T-helper 1 cell treated with Interleukin-12 subunit alpha and Interleukin-12 subunit beta and Interleukin-4 antibody, amounts not matched to agents 30 ng/mL and 1 ng/mL, for 36 hours (primary cell): ENCODE measurements at regions not wholly inside any gene's neighbourhood (a gene's known extent, or its start where the extent isn't known, plus 50 kb on each side); places are given as distances from the start of the nearest gene placed in this dataset.
"Not testable (repeated sequence)": the region's sequence is repeated elsewhere in the genome, so short reads cannot be mapped to it uniquely, and the experiment has no call there.

ENCODE experiments used
- intact Hi-C: fragments of 100-400 bp; cut with micrococcal nuclease; formaldehyde crosslinking; loops from one replicate; pipeline ENCODE4 v1.15.1; 2024

GRCh38 chr5:163259495-163259894 lies 177.9 kb upstream of the CCNG1 start:
- intact Hi-C loops: no loop called here

- intact Hi-C loops: no loop called here
Observed at GRCh38 chr5:163260471-163260870, 176.9 kb upstream of the CCNG1 start.

DNA sequence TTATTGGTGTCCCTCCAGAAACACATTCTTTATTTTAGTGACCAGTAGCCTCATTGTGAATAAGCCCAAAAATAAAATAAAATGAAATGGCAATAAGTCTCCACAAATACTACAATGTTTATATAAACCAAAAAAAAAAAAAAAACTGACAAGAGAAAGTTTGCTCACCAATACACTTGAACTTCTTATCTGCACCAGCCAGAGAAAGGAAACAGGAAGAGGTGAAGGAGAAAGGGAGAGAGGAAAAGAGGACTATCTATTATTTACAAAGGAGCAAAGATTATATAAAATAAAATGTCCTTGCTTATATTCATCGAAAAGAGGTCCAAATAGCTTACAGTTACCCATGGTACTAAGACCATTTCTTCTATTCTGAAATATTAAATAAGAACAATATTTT lies 176.4 kb upstream of the CCNG1 start:
- intact Hi-C loops: no loop called here

GRCh38 chr5:163261647-163262269 lies 175.6 kb upstream of the CCNG1 start:
- intact Hi-C loops: no loop called here

DNA sequence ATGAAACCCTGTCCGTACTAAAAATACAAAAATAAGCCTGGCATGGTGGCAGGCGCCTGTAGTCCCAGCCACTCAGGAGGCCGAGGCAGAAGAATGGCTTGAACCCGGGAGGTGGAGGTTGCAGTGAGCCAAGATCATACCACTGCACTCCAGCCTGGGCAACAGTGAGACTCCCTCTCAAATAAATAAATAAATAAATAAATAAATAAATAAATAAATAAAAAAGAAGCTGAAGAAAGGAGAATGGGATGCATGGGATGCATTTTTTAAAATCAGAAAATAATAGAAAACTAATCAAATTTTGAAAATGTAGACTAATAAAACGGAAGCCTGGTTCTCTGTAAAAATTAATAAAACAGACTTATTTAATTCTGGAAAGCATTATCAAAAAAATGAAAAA lies 171.1 kb upstream of the CCNG1 start:
- intact Hi-C loops: not testable (repeated sequence)

DNA sequence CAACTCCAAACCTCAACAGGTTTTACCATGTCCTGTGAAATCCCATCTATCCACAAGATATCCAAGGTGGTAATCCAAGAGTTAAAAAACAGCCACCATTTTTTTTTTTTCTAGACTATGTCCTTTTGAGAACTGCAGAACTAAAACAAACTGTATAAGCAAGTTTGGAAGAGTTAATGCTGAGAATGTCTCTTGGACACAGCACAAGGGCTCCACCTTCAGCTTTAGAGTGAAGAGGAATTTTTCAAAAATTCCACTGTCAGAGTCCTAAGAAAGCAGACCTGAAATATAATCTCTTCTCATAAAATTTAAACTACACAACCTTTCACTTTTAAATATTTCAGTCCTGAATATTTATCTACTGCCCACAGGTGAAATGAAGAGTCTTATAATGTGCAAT lies 167.8 kb upstream of the CCNG1 start:
- intact Hi-C loops: no loop called here

DNA sequence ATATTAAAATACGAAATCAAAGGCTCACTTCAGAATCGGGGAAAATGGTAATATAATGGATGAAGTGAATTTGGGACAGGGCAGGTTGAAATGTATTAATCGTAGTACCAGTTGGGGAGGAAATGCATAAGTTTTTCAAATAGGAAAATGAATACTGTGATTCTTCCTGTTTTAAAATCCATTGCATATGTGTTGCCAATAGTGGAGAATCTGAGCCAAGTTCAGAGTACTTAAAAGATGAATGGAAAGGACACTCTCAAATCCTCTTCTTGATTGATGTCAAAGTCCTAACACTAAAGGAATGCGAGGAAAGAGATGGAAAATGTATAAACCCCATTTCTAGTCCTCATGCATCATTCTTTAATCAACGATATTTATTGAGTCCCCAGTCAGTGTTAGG lies 160.9 kb upstream of the CCNG1 start:
- intact Hi-C loops: no loop called here

DNA sequence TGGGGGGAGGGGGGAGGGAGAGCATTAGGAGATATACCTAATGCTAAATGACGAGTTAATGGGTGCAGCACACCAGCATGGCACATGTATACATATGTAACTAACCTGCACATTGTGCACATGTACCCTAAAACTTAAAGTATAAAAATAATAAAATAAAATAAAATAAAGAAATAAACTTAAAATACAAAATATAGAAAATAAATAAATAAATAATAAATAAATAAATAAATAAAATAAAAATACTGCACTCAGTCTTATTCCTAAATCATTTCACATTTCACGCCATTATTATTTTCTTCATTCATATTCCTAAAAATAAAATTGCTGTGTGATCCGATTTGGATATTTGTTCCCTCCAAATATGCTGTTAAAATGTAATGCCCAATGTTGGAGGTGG lies 156.5 kb upstream of the CCNG1 start:
- intact Hi-C loops: not testable (repeated sequence)

- intact Hi-C loops: no loop called here
Observed at GRCh38 chr5:163281512-163281911, 155.9 kb upstream of the CCNG1 start.

- intact Hi-C loops: no loop called here
Observed at GRCh38 chr5:163293836-163294235, 143.6 kb upstream of the CCNG1 start.

DNA sequence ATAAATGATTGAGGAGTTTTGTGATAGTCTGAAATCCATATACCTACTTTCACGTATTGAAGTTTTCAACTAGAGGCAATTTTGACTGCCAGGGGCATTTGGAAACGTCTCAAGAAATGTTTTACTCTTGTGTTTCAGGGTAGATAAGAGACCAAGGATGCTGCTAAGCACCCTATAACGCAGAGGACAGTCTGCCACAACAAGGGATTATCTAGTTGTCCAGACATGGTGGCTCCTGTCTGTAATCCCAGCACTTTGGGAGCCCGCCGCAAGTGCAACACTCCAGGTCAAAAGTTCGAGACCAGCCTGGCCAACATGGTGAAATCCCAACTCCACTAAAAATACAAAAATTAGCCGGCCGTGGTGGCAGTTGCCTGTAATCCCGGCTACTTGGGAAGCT lies 133.7 kb upstream of the CCNG1 start:
- intact Hi-C loops: no loop called here

DNA sequence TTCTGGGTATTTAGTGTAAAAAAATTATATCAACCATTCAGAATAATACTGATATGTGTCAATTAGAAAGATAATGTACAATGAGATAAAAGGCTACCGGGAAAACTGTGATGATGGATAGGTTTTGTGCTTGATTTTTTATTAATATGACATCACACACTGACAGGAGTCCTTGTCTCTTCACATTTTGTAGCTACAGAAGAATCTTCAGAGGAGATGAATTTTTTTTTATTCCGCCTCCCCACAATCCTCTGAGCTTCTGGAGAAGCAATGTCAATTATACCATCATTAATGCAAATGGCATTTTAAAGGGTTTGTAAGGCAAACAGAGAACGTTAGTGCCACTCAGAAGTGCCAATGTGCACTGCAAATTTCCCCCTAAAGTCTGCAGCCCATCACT lies 131.7 kb upstream of the CCNG1 start:
- intact Hi-C loops: loop anchor here (1.0 kb wide), 2 partner anchors 42 to 103 kb away; no protein-coding TSS in a partner anchor

DNA sequence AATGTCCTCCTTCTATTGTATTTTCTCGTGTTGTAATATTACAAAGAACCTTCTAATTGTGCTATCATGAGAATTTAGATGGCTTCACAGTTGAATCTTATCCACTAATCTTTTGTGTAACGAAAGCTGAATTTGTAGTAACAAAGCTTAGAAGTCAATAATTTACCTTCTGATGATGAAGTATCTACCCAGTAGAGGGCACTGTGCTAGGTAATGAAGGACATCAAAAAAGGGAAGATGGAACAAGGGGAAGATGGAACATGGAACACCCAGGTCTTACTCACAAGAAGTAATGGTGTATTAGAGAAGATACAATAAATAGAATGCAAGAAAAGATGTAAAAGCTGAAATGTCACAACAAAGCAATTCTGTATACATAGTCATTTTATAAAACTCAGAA lies 131.0 kb upstream of the CCNG1 start:
- intact Hi-C loops: loop anchor here (1.0 kb wide), 2 partner anchors 41 to 102 kb away; no protein-coding TSS in a partner anchor

GRCh38 chr5:163309914-163310313 lies 127.5 kb upstream of the CCNG1 start:
- intact Hi-C loops: no loop called here

DNA sequence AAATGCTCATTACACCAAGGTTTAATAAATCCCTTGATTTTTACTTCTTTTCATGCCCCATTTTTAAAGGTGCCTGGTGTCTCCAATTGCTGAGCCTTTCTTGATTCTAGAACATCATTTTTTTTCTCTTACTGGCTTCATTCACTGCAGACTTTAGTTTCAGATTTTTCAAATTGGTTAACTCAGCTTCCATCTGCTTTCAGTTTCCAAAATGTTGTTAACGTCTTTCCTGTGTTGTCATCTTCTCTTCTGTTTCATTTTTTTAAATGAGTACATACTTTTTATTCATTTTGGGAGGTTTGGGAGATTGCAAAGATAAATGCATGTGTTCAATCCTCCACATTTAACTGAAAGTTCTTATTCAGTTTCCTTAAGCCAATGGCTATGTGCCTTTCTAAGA lies 126.4 kb upstream of the CCNG1 start:
- intact Hi-C loops: no loop called here

DNA sequence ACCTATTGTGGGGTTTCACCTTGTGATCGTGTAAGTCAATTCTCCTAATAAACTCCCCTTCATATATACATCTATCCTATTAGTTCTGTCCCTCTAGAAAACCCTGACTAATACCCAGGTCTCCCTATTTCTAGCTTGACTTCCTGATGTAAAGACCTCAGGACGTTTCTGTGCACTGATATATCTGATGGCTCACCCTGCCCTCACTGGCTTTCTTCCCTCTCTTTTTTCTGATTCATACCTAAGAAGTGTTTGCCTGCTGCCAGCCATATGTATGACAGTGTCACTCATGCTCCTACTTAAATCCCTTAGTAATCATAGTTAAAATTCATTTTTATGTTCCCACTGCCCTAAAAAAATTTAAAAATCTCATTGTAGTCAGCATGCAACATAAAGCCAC lies 124.8 kb upstream of the CCNG1 start:
- intact Hi-C loops: no loop called here

DNA sequence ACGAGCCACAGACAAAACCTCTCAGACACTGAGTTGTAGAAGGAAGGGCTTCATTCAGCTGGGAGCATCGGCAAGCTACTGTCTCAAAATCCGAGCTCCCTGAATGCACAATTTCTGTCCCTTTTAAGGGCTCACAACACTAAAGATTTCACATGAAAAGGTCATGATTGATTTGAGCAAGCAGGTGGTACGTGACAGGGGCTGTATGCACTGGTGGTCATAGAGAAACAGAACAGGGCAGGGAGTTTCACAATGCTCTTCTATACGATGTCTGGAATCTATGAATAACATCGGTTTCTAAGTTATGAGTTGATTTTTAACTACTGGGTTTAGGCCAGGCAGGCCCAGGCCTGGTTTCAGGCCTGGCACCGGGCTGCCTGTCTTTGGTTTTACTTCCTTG lies 124.3 kb upstream of the CCNG1 start:
- intact Hi-C loops: not testable (repeated sequence)

GRCh38 chr5:163316374-163316773 lies 121.0 kb upstream of the CCNG1 start:
- intact Hi-C loops: not testable (repeated sequence)

GRCh38 chr5:163318707-163319106 lies 118.7 kb upstream of the CCNG1 start:
- intact Hi-C loops: no loop called here

- intact Hi-C loops: no loop called here
Observed at GRCh38 chr5:163321511-163321910, 115.9 kb upstream of the CCNG1 start.

GRCh38 chr5:163330723-163331668 lies 106.4 kb upstream of the CCNG1 start:
- intact Hi-C loops: no loop called here

GRCh38 chr5:163336074-163336473 lies 101.3 kb upstream of the CCNG1 start:
- intact Hi-C loops: not testable (repeated sequence)

DNA sequence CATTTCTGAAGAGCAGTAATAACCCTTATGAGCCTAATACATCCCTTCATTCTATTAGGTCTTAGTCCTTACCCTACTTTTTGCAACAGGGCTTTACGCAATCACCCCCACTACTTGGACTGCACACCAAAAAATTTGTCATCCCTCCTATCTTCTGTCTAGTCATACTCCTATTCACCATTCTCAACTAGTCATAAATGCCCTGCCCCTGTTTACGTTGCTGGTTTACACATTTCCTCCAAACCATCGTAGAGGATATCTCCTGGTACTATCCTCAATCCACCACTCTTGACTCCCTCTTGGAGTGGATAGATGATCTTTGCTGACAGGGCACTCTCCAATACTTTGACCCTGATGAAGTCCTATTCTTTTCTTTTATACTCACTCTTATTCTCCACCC lies 98.2 kb upstream of the CCNG1 start:
- intact Hi-C loops: no loop called here
